Keratinocyte (primary cell): ENCODE measurements at regions not wholly inside any gene's neighbourhood (a gene's known extent, or its start where the extent isn't known, plus 50 kb on each side); places are given as distances from the start of the nearest gene placed in this dataset.

ENCODE experiments used
- DNase-seq: peaks from one replicate; pipeline ENCODE4 v3.0.0-alpha.2; 2011; ENCODE audit warnings: low read depth, missing footprints, low spot score
- FAIRE-seq: peaks from 2 replicates; lab custom pipeline; 2011; peaks lifted over from hg19 to GRCh38; lab: Jason Lieb, UNC
- H2AFZ ChIP-seq: 2 replicates; pipeline ENCODE4 v1.6.0; 2012; ENCODE audit warnings: low read length, control low read depth, inconsistent platforms; ENCODE audit not compliant: control insufficient read depth
- H3K27ac ChIP-seq: 2 replicates; pipeline ENCODE4 v1.5.1; 2011; ENCODE audit warnings: low read length; ENCODE audit not compliant: control insufficient read depth, insufficient read depth
- H3K27me3 ChIP-seq: 3 replicates; pipeline ENCODE4 v1.6.0; 2011; ENCODE audit warnings: low read length; ENCODE audit not compliant: control insufficient read depth, insufficient read depth; ENCODE audit errors: extremely low read depth
- H3K36me3 ChIP-seq, 2 experiments: 2 replicates in 1 of 2; 3 replicates in 1 of 2; pipeline ENCODE4 v1.5.1; 2011; ENCODE audit warnings: low read length in 2 of 2, mild to moderate bottlenecking in 1 of 2; ENCODE audit not compliant: control insufficient read depth in 2 of 2, insufficient read depth in 2 of 2; ENCODE audit errors: extremely low read depth in 1 of 2
- H3K4me1 ChIP-seq: 3 replicates; pipeline ENCODE4 v1.5.1; 2011; ENCODE audit warnings: low read length; ENCODE audit not compliant: control insufficient read depth, insufficient read depth; ENCODE audit errors: extremely low read depth
- H3K4me2 ChIP-seq: 3 replicates; pipeline ENCODE4 v1.6.0; 2011; ENCODE audit warnings: low read depth, low read length; ENCODE audit not compliant: control insufficient read depth, insufficient read depth; ENCODE audit errors: extremely low read depth
- H3K4me3 ChIP-seq, 3 experiments: fragments of 200-600 bp in 1 of 3; sonication (generic) in 1 of 3; 2 replicates in 2 of 3; 3 replicates in 1 of 3; pipeline ENCODE4 v1.5.1; 2011 to 2016; ENCODE audit warnings: low read length in 3 of 3, mild to moderate bottlenecking in 3 of 3, control low read depth in 2 of 3, inconsistent platforms in 1 of 3, low read depth in 1 of 3, mixed read lengths in 1 of 3, mixed run types in 1 of 3, moderate library complexity in 1 of 3; ENCODE audit not compliant: control insufficient read depth in 2 of 3, insufficient read depth in 2 of 3; ENCODE audit errors: extremely low read depth in 1 of 3
- H3K79me2 ChIP-seq: 2 replicates; pipeline ENCODE4 v1.6.0; 2012; ENCODE audit warnings: low read length; ENCODE audit not compliant: control insufficient read depth, insufficient read depth
- H3K9ac ChIP-seq: 3 replicates; pipeline ENCODE4 v1.6.0; 2011; ENCODE audit warnings: low read length; ENCODE audit not compliant: control insufficient read depth, insufficient read depth; ENCODE audit errors: extremely low read depth
- H3K9me1 ChIP-seq: 3 replicates; pipeline ENCODE4 v1.6.0; 2011; ENCODE audit warnings: low read length; ENCODE audit not compliant: control insufficient read depth, insufficient read depth; ENCODE audit errors: extremely low read depth
- H3K9me3 ChIP-seq: 2 replicates; pipeline ENCODE4 v1.5.1; 2012; ENCODE audit warnings: low read depth, low read length; ENCODE audit not compliant: control insufficient read depth
- H4K20me1 ChIP-seq: 3 replicates; pipeline ENCODE4 v1.6.0; 2011; ENCODE audit warnings: low read length; ENCODE audit not compliant: control insufficient read depth, insufficient read depth; ENCODE audit errors: extremely low read depth
- EZH2 ChIP-seq: IDR thresholded peaks from one replicate; pipeline ENCODE4 v1.6.1; 2012; ENCODE audit warnings: inconsistent platforms, mild to moderate bottlenecking, low read length, moderate library complexity
- dilution Hi-C: fragments of 300-500 bp; cut with MboI; formaldehyde crosslinking; loops from one replicate; pipeline ENCODE4 v1.7.0; 2020; ENCODE audit warnings: low sequenced_read_pairs; ENCODE audit not compliant: extremely low pct_ligation_motif_present
- TF ChIP-seq, protein P1 (sequence below), 3 experiments: IDR thresholded peaks in 1 of 3; conservative IDR thresholded peaks in 1 of 3; optimal IDR thresholded peaks in 1 of 3; 2 replicates in 2 of 3; 3 replicates in 1 of 3; pipeline versions ENCODE3 to v1.5.1; 2011; ENCODE audit warnings: low read length in 3 of 3, mild to moderate bottlenecking in 3 of 3, moderate library complexity in 2 of 3, control low read depth in 1 of 3, inconsistent platforms in 1 of 3; ENCODE audit not compliant: insufficient read depth in 2 of 3; ENCODE audit errors: extremely low read depth in 1 of 3

DNA sequence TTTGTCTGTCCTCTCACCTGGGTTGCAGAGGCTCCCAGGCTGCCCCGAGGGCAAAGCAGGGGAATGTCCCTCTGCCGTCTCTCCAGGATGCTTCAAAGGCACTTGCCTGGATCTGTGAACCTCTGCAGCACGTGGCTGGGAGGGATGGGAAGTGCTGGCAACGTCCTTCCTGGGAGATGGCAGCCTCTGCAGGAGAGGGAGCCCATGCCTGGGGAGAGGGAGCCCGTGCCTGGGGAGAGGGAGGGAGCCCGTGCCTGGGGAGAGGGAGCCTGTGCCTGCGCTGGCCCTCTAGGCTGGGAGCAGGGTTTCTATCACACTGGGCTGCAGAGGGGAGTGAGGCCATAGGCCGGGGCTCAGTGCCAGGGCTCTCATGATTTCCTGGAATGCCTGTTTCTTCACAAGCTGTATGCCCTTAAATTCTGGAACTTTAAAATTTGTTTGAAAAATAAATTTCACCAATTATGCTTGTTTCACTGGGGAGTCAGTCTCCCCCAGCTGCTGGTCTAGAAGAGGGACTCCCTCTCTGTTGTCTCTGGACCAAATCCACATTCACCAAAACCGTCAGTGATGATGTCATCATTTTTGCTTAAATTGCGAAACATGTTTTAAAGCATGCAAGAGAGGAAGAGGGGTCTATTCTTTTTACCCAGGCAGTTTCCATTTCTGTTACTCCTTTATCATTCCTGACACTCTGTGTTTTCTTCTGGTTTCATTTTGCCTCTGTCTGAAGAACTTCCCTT lies 135.7 kb downstream of the DNAJB6 start:
- FAIRE-seq = no peak
- H3K27me3 ChIP-seq = no peaks in the 10 kb centered on the region

DNA sequence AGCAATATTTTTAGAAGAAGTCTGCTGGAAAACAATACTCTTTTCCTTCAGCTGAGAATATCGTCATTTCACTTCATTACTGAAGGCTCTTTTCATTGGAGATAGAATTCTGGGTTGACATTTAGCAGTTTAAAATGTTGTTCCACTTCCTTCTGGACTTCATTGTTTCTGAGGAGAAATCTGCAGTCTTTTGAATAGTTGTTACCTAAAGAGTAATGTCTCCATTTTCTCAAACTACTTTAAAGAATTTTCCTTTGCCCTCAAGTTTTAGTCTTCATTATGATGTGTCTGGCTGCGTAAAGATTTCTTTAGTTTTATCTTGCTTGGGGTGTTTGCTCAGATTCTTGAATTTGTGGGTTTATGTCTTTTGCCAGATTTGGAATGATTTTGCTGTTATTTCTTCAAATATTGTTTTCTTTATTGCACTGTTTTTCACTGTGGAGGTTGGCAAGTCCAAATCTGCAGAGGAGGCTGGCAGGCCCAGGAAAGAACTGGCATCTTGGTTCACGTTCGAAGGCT lies 136.3 kb downstream of the DNAJB6 start:
- Histone ChIP-seq H3K9ac (no peak overlapping the region), H3K9me3 (peaks cover 7% of the 10 kb centered on the region), H3K36me3 (no peaks in the 10 kb centered on the region), H3K4me1 (no peaks in the 10 kb centered on the region), H3K27me3 (no peaks in the 10 kb centered on the region), H2AFZ (no peak overlapping the region), H3K79me2 (no peaks in the 10 kb centered on the region), H3K27ac (no peak overlapping the region), H4K20me1 (no peaks in the 10 kb centered on the region), H3K4me2 (no peak overlapping the region), H3K9me1 (no peaks in the 10 kb centered on the region), H3K4me3 (no peak overlapping the region)
- FAIRE-seq = no peak
- TF ChIP-seq, protein P1, sequence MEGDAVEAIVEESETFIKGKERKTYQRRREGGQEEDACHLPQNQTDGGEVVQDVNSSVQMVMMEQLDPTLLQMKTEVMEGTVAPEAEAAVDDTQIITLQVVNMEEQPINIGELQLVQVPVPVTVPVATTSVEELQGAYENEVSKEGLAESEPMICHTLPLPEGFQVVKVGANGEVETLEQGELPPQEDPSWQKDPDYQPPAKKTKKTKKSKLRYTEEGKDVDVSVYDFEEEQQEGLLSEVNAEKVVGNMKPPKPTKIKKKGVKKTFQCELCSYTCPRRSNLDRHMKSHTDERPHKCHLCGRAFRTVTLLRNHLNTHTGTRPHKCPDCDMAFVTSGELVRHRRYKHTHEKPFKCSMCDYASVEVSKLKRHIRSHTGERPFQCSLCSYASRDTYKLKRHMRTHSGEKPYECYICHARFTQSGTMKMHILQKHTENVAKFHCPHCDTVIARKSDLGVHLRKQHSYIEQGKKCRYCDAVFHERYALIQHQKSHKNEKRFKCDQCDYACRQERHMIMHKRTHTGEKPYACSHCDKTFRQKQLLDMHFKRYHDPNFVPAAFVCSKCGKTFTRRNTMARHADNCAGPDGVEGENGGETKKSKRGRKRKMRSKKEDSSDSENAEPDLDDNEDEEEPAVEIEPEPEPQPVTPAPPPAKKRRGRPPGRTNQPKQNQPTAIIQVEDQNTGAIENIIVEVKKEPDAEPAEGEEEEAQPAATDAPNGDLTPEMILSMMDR (optimal IDR thresholded peaks at IDR 0.05 in 1 of 3, IDR thresholded peaks at IDR 0.05 in 1 of 3, conservative IDR thresholded peaks at IDR 0.05 in 1 of 3; ENCODE audit: extremely low read depth in 1 of 3, insufficient read depth in 2 of 3, low read length in 3 of 3) = no peak
- TF ChIP-seq EZH2 = no peak
- DNase-seq = no peak
- dilution Hi-C loops = no loop called here

More for the DNA sequence above, 135.7 kb downstream of the DNAJB6 start:
- TF ChIP-seq EZH2 = no peak
- TF ChIP-seq, protein P1 (optimal IDR thresholded peaks at IDR 0.05 in 1 of 3, IDR thresholded peaks at IDR 0.05 in 1 of 3, conservative IDR thresholded peaks at IDR 0.05 in 1 of 3; ENCODE audit: extremely low read depth in 1 of 3, insufficient read depth in 2 of 3, low read length in 3 of 3) = no peak
- Histone ChIP-seq H2AFZ (no peak overlapping the region), H3K27ac (no peak overlapping the region), H3K9ac (no peak overlapping the region), H3K79me2 (no peaks in the 10 kb centered on the region), H3K4me2 (no peak overlapping the region), H3K4me1 (no peaks in the 10 kb centered on the region), H3K36me3 (no peaks in the 10 kb centered on the region), H3K9me3 (peaks cover 7% of the 10 kb centered on the region), H4K20me1 (no peaks in the 10 kb centered on the region), H3K9me1 (no peaks in the 10 kb centered on the region), H3K4me3 (no peak overlapping the region)
- dilution Hi-C loops = no loop called here
- no peak for DNase-seq
